PFSK-1 (cell line): ENCODE measurements at regions not wholly inside any gene's neighbourhood (a gene's known extent, or its start where the extent isn't known, plus 50 kb on each side); places are given as distances from the start of the nearest gene placed in this dataset.

Source experiments
- FOXP2 ChIP-seq: optimal IDR thresholded peaks from 2 replicates; pipeline ENCODE3; 2011; ENCODE audit warnings: borderline replicate concordance, control low read depth, inconsistent platforms; ENCODE audit not compliant: insufficient read depth; ENCODE audit errors: extremely low read length, extremely low read depth
- POLR2AphosphoS5 ChIP-seq: IDR thresholded peaks from 2 replicates; pipeline ENCODE4 v1.6.1; 2012; ENCODE audit warnings: low read depth, mild to moderate bottlenecking, control low read depth, low read length, moderate library complexity
- REST ChIP-seq, 2 experiments: IDR thresholded peaks; 2 replicates each; pipeline versions ENCODE4 v1.6.1 to v1.8.0; 2011 to 2012; ENCODE audit warnings: low read depth in 2 of 2, low read length in 2 of 2, control low read depth in 1 of 2, inconsistent platforms in 1 of 2, mild to moderate bottlenecking in 1 of 2, moderate library complexity in 1 of 2; ENCODE audit not compliant: insufficient read depth in 1 of 2
- SIN3A ChIP-seq: IDR thresholded peaks from 2 replicates; pipeline ENCODE4 v1.6.1; 2012; ENCODE audit warnings: mild to moderate bottlenecking, low read length, moderate library complexity, borderline replicate concordance; ENCODE audit not compliant: insufficient read depth
- TAF1 ChIP-seq: IDR thresholded peaks from 2 replicates; pipeline ENCODE4 v1.6.1; 2012; ENCODE audit warnings: low read length, control low read depth, borderline replicate concordance; ENCODE audit not compliant: insufficient read depth

GRCh38 chr2:58803192-58803591 lies 562.1 kb upstream of the FANCL start:
- TF ChIP-seq SIN3A: no peak
- TF ChIP-seq POLR2AphosphoS5: no peak
- no peak for TF ChIP-seq REST (IDR thresholded peaks at IDR 0.05; ENCODE audit: insufficient read depth in 1 of 2, low read depth in 2 of 2, low read length in 2 of 2)
- no peak for TF ChIP-seq TAF1
- no peak for TF ChIP-seq FOXP2

GRCh38 chr2:58800881-58801280 lies 559.8 kb upstream of the FANCL start:
- TF ChIP-seq FOXP2: no peak
- TF ChIP-seq TAF1: no peak

- TF ChIP-seq FOXP2 (no peak), SIN3A (no peak), TAF1 (no peak), POLR2AphosphoS5 (no peak), REST (IDR thresholded peaks at IDR 0.05; ENCODE audit: insufficient read depth in 1 of 2, low read depth in 2 of 2, low read length in 2 of 2) (no peak)
These were observed 557.6 kb upstream of the FANCL start for GRCh38 chr2:58798676-58799208.

- TF ChIP-seq POLR2AphosphoS5 (no peak), FOXP2 (no peak), TAF1 (no peak), REST (IDR thresholded peaks at IDR 0.05; ENCODE audit: insufficient read depth in 1 of 2, low read depth in 2 of 2, low read length in 2 of 2) (no peak), SIN3A (no peak)
These were observed 555.2 kb upstream of the FANCL start for GRCh38 chr2:58796239-58796910.

- TF ChIP-seq TAF1 (no peak), POLR2AphosphoS5 (no peak), SIN3A (no peak), FOXP2 (no peak), REST (IDR thresholded peaks at IDR 0.05; ENCODE audit: insufficient read depth in 1 of 2, low read depth in 2 of 2, low read length in 2 of 2) (no peak)
These were observed 553.8 kb upstream of the FANCL start for GRCh38 chr2:58794916-58795315.
